Mammary epithelial cell (primary cell): ENCODE measurements at regions not wholly inside any gene's neighbourhood (a gene's known extent, or its start where the extent isn't known, plus 50 kb on each side); places are given as distances from the start of the nearest gene placed in this dataset.

Experiments
- CTCF ChIP-seq, 2 donors: IDR thresholded peaks in 1 of 2; conservative IDR thresholded peaks in 1 of 2; 2 replicates each; pipeline ENCODE4 v1.5.1; 2011 to 2012; ENCODE audit warnings: inconsistent platforms in 2 of 2, low read length in 2 of 2, mild to moderate bottlenecking in 2 of 2, control low read depth in 1 of 2, low read depth in 1 of 2; ENCODE audit not compliant: insufficient read depth in 1 of 2; ENCODE audit errors: extremely low read depth in 1 of 2
- EZH2 ChIP-seq: IDR thresholded peaks from 2 replicates; pipeline ENCODE4 v1.6.1; 2012; ENCODE audit warnings: low read length, inconsistent platforms, borderline replicate concordance

- TF ChIP-seq CTCF (conservative IDR thresholded peaks at IDR 0.05 in 1 of 2, IDR thresholded peaks at IDR 0.05 in 1 of 2; ENCODE audit: extremely low read depth in 1 of 2, insufficient read depth in 1 of 2, low read depth in 1 of 2, low read length in 2 of 2) (no peak), EZH2 (no peak)
Measured at GRCh38 chr19:32105527-32106310, 239.7 kb upstream of the ZNF507 start.
